Astrocyte of the cerebellum (primary cell): ENCODE measurements at regions not wholly inside any gene's neighbourhood (a gene's known extent, or its start where the extent isn't known, plus 50 kb on each side); places are given as distances from the start of the nearest gene placed in this dataset.

Experiments used
- DNase-seq: peaks from one replicate; pipeline ENCODE4 v3.0.0-alpha.2; 2011; ENCODE audit warnings: low read depth
- H3K4me3 ChIP-seq: 2 replicates; pipeline ENCODE4 v1.5.1; 2011; ENCODE audit warnings: mild to moderate bottlenecking, low read depth, low read length, moderate library complexity
- CTCF ChIP-seq: IDR thresholded peaks from 2 replicates; pipeline ENCODE4 v1.5.1; 2012; ENCODE audit warnings: low read length, low read depth, moderate library complexity, mild to moderate bottlenecking; ENCODE audit errors: missing control alignments
- in situ Hi-C: cut with HindIII; loops from 2 replicates; pipeline ENCODE4 v1.10.0; 2017; ENCODE audit warnings: low sequenced_read_pairs

- TF ChIP-seq CTCF: no peak
- in situ Hi-C loops: no loop called here
- no peak for DNase-seq
- H3K4me3 ChIP-seq: no peak overlapping the region
These were observed 515.1 kb upstream of the ZFP42 start for GRCh38 chr4:187480146-187481145.

- TF ChIP-seq CTCF: no peak
- in situ Hi-C loops: no loop called here
- DNase-seq: no peak
- H3K4me3 ChIP-seq: no peak overlapping the region
These were observed 511.4 kb upstream of the ZFP42 start for GRCh38 chr4:187484186-187484585.

GRCh38 chr4:187485676-187486075 lies 509.9 kb upstream of the ZFP42 start:
- no peak overlapping the region for H3K4me3 ChIP-seq
- in situ Hi-C loops: no loop called here
- DNase-seq: no peak
- TF ChIP-seq CTCF: no peak

GRCh38 chr4:187491286-187491685 lies 504.3 kb upstream of the ZFP42 start:
- DNase-seq: no peak
- TF ChIP-seq CTCF: no peak
- in situ Hi-C loops: no loop called here

GRCh38 chr4:187491959-187492358 lies 503.6 kb upstream of the ZFP42 start:
- H3K4me3 ChIP-seq: no peak overlapping the region
- TF ChIP-seq CTCF: no peak
- in situ Hi-C loops: no loop called here
- DNase-seq: no peak

More at GRCh38 chr4:187491286-187491685, 504.3 kb upstream of the ZFP42 start:
- no peak overlapping the region for H3K4me3 ChIP-seq

GRCh38 chr4:187493661-187494060 lies 501.9 kb upstream of the ZFP42 start:
- no peak overlapping the region for H3K4me3 ChIP-seq
- no peak for DNase-seq
- no peak for TF ChIP-seq CTCF
- in situ Hi-C loops: no loop called here
